ENCODE measurements at regions not wholly inside any gene's neighbourhood (a gene's known extent, or its start where the extent isn't known, plus 50 kb on each side); places are given as distances from the start of the nearest gene placed in this dataset.
A peak's percentile ranks its signal among the peaks of the same experiment; 100 is the strongest.

DNA sequence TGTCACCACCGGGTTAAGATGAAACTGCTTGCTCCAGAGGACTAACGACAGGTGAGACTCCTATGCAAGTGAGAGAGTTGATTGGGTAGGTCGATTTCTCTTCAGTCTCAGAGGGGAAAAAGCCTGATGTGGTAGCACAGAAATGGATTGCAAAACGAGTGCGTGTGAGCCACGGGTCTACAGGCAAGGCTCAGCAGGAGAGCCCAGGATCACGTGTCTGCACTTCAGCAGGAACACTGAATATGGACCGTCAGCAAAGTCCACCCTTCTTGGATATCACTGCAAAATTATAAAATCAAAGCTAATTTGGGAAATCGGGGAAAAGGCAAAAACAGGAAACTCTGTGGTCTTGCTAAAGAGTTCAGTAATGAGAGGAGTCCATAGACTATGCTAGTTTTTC is 107.7 kb upstream of the ZNF648 start:
- WGBS, 4 donors = 65 to 77% (median 75%) methylated on average over 9 of the region's 9 CpGs
- DNase-seq = peak in 3 of 5 donors; percentile 34 to 52 (median 35)
- TF ChIP-seq POLR2A (IDR thresholded peaks at IDR 0.05) = no peak
- TF ChIP-seq, protein P1, sequence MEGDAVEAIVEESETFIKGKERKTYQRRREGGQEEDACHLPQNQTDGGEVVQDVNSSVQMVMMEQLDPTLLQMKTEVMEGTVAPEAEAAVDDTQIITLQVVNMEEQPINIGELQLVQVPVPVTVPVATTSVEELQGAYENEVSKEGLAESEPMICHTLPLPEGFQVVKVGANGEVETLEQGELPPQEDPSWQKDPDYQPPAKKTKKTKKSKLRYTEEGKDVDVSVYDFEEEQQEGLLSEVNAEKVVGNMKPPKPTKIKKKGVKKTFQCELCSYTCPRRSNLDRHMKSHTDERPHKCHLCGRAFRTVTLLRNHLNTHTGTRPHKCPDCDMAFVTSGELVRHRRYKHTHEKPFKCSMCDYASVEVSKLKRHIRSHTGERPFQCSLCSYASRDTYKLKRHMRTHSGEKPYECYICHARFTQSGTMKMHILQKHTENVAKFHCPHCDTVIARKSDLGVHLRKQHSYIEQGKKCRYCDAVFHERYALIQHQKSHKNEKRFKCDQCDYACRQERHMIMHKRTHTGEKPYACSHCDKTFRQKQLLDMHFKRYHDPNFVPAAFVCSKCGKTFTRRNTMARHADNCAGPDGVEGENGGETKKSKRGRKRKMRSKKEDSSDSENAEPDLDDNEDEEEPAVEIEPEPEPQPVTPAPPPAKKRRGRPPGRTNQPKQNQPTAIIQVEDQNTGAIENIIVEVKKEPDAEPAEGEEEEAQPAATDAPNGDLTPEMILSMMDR (IDR thresholded peaks at IDR 0.05) = no peak
- Histone ChIP-seq H3K9me3 (no peaks in the 10 kb centered on the region), H3K4me1 (peaks cover 0 to 51% (median 8%) of the 10 kb centered on the region in 12 donors), H3K36me3 (no peaks in the 10 kb centered on the region), H3K27ac (peak overlapping the region in 1 of 12 donors; percentile 86), H3K4me3 (no peak overlapping the region), H3K27me3 (no peaks in the 10 kb centered on the region)
- intact Hi-C loops (cut with DNase I) = no loop called here
- ATAC-seq = peak in 1 of 4 donors; percentile 56

DNA sequence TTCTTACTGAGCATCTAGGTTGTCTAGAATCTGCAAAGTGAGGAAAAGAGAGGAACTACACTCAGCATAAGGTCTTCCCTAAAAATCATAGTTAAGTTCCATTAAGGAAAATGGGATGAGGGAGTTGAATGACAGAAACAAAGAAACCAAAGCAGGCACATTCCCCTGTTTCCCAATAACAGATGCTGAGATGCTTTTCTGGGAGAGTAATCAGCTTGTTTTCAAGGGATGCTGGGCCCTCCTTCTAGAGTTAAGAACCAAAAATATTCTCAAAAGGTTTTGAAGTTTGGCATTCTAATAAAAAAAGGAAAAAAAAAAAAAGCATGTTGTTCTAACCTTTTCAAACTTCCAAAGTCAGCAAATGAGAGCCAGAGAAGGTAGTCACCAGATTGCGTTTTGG is 105.2 kb upstream of the ZNF648 start:
- no peak for DNase-seq
- no peak overlapping the region for H3K4me3 ChIP-seq
- no peak overlapping the region for H3K27ac ChIP-seq
- ATAC-seq = no peak
- peaks cover 0 to 47% (median 9%) of the 10 kb centered on the region in 12 donors for H3K4me1 ChIP-seq
- 92 to 100% (median 95%) methylated on average over 1 of the region's 1 CpG for WGBS, 4 donors
- no peaks in the 10 kb centered on the region for H3K27me3 ChIP-seq
- intact Hi-C loops (cut with DNase I) = no loop called here
- TF ChIP-seq POLR2A (IDR thresholded peaks at IDR 0.05) = no peak
- TF ChIP-seq, protein P1 (IDR thresholded peaks at IDR 0.05) = no peak
- H3K36me3 ChIP-seq = no peaks in the 10 kb centered on the region
- H3K9me3 ChIP-seq = no peaks in the 10 kb centered on the region

DNA sequence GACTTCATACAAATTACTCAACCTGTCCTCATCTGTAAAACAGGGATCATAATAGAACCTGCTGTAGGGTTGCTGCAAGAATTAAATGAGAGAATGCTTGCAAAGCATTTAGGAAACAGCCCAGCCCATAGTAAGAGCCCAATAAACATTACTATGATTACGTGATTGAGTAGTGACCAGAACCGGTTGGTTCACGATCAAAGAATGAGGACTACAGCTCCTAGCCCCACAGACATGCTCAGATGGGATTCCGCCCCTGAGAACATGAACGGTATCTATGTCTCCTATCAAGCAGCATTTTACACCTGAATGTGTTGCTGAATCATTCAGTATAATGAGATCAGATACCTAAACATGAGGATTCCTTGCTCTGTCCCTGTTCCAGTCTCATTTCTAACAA is 104.8 kb upstream of the ZNF648 start:
- no peak overlapping the region for H3K27ac ChIP-seq
- H3K4me1 ChIP-seq = peaks cover 0 to 43% (median 9%) of the 10 kb centered on the region in 12 donors
- H3K36me3 ChIP-seq = no peaks in the 10 kb centered on the region
- H3K4me3 ChIP-seq = no peak overlapping the region
- H3K9me3 ChIP-seq = no peaks in the 10 kb centered on the region
- intact Hi-C loops (cut with DNase I) = no loop called here
- no peaks in the 10 kb centered on the region for H3K27me3 ChIP-seq
- WGBS, 4 donors = 94 to 100% (median 98%) methylated on average over 5 of the region's 5 CpGs
- DNase-seq = no peak
- TF ChIP-seq POLR2A (IDR thresholded peaks at IDR 0.05) = no peak
- TF ChIP-seq, protein P1 (IDR thresholded peaks at IDR 0.05) = no peak
- ATAC-seq = no peak

DNA sequence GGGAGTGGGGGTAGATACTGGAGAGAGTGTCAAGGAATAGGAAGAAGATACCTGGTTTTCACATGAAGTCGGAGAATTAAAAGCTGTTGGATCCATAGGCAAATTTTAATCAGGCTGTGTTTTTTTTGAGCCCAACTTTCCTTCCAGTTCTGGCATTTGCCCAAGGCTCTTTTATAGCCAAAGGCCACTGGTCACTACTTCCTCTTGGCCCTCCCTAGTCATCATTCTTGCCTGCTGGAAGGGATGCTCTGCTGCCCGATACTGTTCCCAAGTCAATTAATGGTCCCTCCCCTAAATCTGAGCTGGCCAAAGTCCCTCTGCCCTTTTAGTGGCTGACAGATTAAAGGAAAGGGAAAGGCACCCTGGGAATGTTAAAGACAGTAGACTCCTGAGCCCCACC is 102.8 kb upstream of the ZNF648 start:
- Histone ChIP-seq H3K4me3 (no peak overlapping the region), H3K27me3 (no peaks in the 10 kb centered on the region), H3K36me3 (no peaks in the 10 kb centered on the region), H3K27ac (peak overlapping the region in 6 of 12 donors; percentile 7 to 55 (median 28)), H3K9me3 (peaks cover 0 to 9% (median 2%) of the 10 kb centered on the region in 12 donors), H3K4me1 (peaks cover 0 to 23% (median 9%) of the 10 kb centered on the region in 12 donors)
- no peak for DNase-seq
- TF ChIP-seq POLR2A (IDR thresholded peaks at IDR 0.05) = no peak
- TF ChIP-seq, protein P1 (IDR thresholded peaks at IDR 0.05) = no peak
- intact Hi-C loops (cut with DNase I) = no loop called here
- 50 to 63% (median 60%) methylated on average over 2 of the region's 2 CpGs for WGBS, 4 donors
- peak; percentile 45 to 59 (median 46) for ATAC-seq

All from heart left ventricle (tissue), 16 donors.